Stomach smooth muscle (tissue), 2 donors: ENCODE measurements at regions not wholly inside any gene's neighbourhood (a gene's known extent, or its start where the extent isn't known, plus 50 kb on each side); places are given as distances from the start of the nearest gene placed in this dataset.

ENCODE experiments used
- H3K27ac ChIP-seq: one replicate; pipeline ENCODE4 v1.7.0; 2013; ENCODE audit warnings: mild to moderate bottlenecking, low read length, inconsistent platforms
- H3K27me3 ChIP-seq, 2 donors: one replicate each; pipeline ENCODE4 v1.7.0; 2013; ENCODE audit warnings: low read length in 2 of 2; ENCODE audit not compliant: insufficient read depth in 2 of 2, control insufficient read depth in 1 of 2
- H3K36me3 ChIP-seq, 2 donors: one replicate each; pipeline ENCODE4 v1.7.0; 2013; ENCODE audit warnings: low read length in 2 of 2; ENCODE audit not compliant: control insufficient read depth in 2 of 2, insufficient read depth in 2 of 2
- H3K4me1 ChIP-seq: one replicate; pipeline ENCODE4 v1.7.0; 2013; ENCODE audit warnings: low read length; ENCODE audit not compliant: control insufficient read depth, insufficient read depth
- H3K4me3 ChIP-seq, 2 donors: one replicate each; pipeline ENCODE4 v1.7.0; 2013; ENCODE audit warnings: low read length in 2 of 2
- H3K9ac ChIP-seq, 2 donors: one replicate each; pipeline ENCODE4 v1.7.0; 2013; ENCODE audit warnings: low read length in 2 of 2, mild to moderate bottlenecking in 1 of 2
- H3K9me3 ChIP-seq, 2 donors: one replicate each; pipeline ENCODE4 v1.7.0; 2013; ENCODE audit warnings: low read length in 2 of 2; ENCODE audit not compliant: control insufficient read depth in 2 of 2
- donor health status: healthy.
- donor health status: Pancreatic carcinoma.

GRCh38 chr6:167643223-167643622 is 183.5 kb upstream of the AFDN start:
- Histone ChIP-seq H3K9ac (no peak overlapping the region), H3K9me3 (no peaks in the 10 kb centered on the region), H3K27ac (no peak overlapping the region), H3K4me3 (no peak overlapping the region), H3K27me3 (peaks cover 0 to 4% of the 10 kb centered on the region in 2 donors), H3K4me1 (no peaks in the 10 kb centered on the region), H3K36me3 (no peaks in the 10 kb centered on the region)

- H3K9ac ChIP-seq: no peak overlapping the region
Measured at GRCh38 chr6:167643716-167644115, 183.0 kb upstream of the AFDN start.

GRCh38 chr6:167644412-167645132 is 182.1 kb upstream of the AFDN start:
- Histone ChIP-seq H3K9me3 (no peaks in the 10 kb centered on the region), H3K36me3 (no peaks in the 10 kb centered on the region), H3K4me1 (no peaks in the 10 kb centered on the region), H3K9ac (no peak overlapping the region), H3K27me3 (peaks cover 0 to 4% of the 10 kb centered on the region in 2 donors), H3K4me3 (no peak overlapping the region), H3K27ac (no peak overlapping the region)

More at GRCh38 chr6:167643716-167644115, 183.0 kb upstream of the AFDN start:
- Histone ChIP-seq H3K36me3 (no peaks in the 10 kb centered on the region), H3K9me3 (no peaks in the 10 kb centered on the region), H3K27me3 (peaks cover 0 to 4% of the 10 kb centered on the region in 2 donors), H3K4me3 (no peak overlapping the region), H3K4me1 (no peaks in the 10 kb centered on the region), H3K27ac (no peak overlapping the region)

GRCh38 chr6:167645368-167645767 is 181.3 kb upstream of the AFDN start:
- Histone ChIP-seq H3K4me1 (no peaks in the 10 kb centered on the region), H3K27ac (no peak overlapping the region), H3K27me3 (peaks cover 0 to 7% of the 10 kb centered on the region in 2 donors), H3K9me3 (no peaks in the 10 kb centered on the region), H3K9ac (no peak overlapping the region), H3K36me3 (no peaks in the 10 kb centered on the region), H3K4me3 (no peak overlapping the region)

GRCh38 chr6:167647306-167647705 is 179.4 kb upstream of the AFDN start:
- H3K36me3 ChIP-seq: no peaks in the 10 kb centered on the region
- no peak overlapping the region for H3K27ac ChIP-seq
- H3K4me3 ChIP-seq: no peak overlapping the region
- H3K4me1 ChIP-seq: no peaks in the 10 kb centered on the region
- peaks cover 0 to 7% of the 10 kb centered on the region in 2 donors for H3K27me3 ChIP-seq
- no peak overlapping the region for H3K9ac ChIP-seq
- H3K9me3 ChIP-seq: no peaks in the 10 kb centered on the region

GRCh38 chr6:167647737-167648470 is 178.8 kb upstream of the AFDN start:
- Histone ChIP-seq H3K27me3 (peaks cover 0 to 7% of the 10 kb centered on the region in 2 donors), H3K9me3 (no peaks in the 10 kb centered on the region), H3K9ac (no peak overlapping the region), H3K4me3 (no peak overlapping the region), H3K36me3 (no peaks in the 10 kb centered on the region), H3K4me1 (no peaks in the 10 kb centered on the region), H3K27ac (no peak overlapping the region)

GRCh38 chr6:167648501-167649278 is 178.0 kb upstream of the AFDN start:
- Histone ChIP-seq H3K27ac (no peak overlapping the region), H3K9me3 (no peaks in the 10 kb centered on the region), H3K9ac (no peak overlapping the region), H3K4me3 (no peak overlapping the region), H3K4me1 (no peaks in the 10 kb centered on the region), H3K27me3 (peaks cover 0 to 7% of the 10 kb centered on the region in 2 donors), H3K36me3 (no peaks in the 10 kb centered on the region)

GRCh38 chr6:167649476-167649875 is 177.2 kb upstream of the AFDN start:
- Histone ChIP-seq H3K27ac (no peak overlapping the region), H3K9ac (no peak overlapping the region), H3K27me3 (peaks cover 0 to 7% of the 10 kb centered on the region in 2 donors), H3K36me3 (no peaks in the 10 kb centered on the region), H3K4me1 (no peaks in the 10 kb centered on the region), H3K9me3 (no peaks in the 10 kb centered on the region), H3K4me3 (no peak overlapping the region)

GRCh38 chr6:167650730-167651317 is 175.9 kb upstream of the AFDN start:
- Histone ChIP-seq H3K36me3 (no peaks in the 10 kb centered on the region), H3K4me1 (no peaks in the 10 kb centered on the region), H3K27me3 (peaks cover 0 to 7% of the 10 kb centered on the region in 2 donors), H3K9me3 (no peaks in the 10 kb centered on the region), H3K9ac (no peak overlapping the region), H3K27ac (no peak overlapping the region), H3K4me3 (no peak overlapping the region)

- Histone ChIP-seq H3K27ac (no peak overlapping the region), H3K9ac (no peak overlapping the region), H3K36me3 (no peaks in the 10 kb centered on the region), H3K4me3 (no peak overlapping the region), H3K27me3 (peaks cover 0 to 7% of the 10 kb centered on the region in 2 donors), H3K9me3 (no peaks in the 10 kb centered on the region), H3K4me1 (no peaks in the 10 kb centered on the region)
Measured at GRCh38 chr6:167651318-167652041, 175.2 kb upstream of the AFDN start.
